ENCODE measurements at regions not wholly inside any gene's neighbourhood (a gene's known extent, or its start where the extent isn't known, plus 50 kb on each side); places are given as distances from the start of the nearest gene placed in this dataset.

DNA sequence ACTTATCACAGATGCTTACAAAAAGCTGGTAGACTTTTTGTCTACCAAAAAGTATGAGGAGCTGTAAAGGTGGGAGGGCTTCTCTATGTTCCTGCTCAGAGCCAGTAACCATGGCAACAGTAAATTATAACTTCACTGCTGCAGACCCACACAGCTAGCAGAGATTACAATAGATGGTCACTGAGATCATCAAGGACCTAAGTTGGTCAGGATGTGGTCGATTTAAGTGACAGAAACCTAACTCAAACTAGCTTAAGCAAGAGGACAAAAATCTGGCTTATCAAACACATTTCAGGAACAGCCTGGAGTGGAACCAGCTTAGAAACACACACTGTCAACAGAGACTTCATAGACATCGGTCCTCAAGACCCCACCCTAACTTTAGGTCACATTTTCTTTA lies 113.4 kb upstream of the ATP1A1 start:
- H3K4me3 ChIP-seq (ENCODE audit: control insufficient read depth, low read depth, low read length), result no peak overlapping the region
- no peak for DNase-seq (ENCODE audit: low read depth)
- TF ChIP-seq, protein P1, sequence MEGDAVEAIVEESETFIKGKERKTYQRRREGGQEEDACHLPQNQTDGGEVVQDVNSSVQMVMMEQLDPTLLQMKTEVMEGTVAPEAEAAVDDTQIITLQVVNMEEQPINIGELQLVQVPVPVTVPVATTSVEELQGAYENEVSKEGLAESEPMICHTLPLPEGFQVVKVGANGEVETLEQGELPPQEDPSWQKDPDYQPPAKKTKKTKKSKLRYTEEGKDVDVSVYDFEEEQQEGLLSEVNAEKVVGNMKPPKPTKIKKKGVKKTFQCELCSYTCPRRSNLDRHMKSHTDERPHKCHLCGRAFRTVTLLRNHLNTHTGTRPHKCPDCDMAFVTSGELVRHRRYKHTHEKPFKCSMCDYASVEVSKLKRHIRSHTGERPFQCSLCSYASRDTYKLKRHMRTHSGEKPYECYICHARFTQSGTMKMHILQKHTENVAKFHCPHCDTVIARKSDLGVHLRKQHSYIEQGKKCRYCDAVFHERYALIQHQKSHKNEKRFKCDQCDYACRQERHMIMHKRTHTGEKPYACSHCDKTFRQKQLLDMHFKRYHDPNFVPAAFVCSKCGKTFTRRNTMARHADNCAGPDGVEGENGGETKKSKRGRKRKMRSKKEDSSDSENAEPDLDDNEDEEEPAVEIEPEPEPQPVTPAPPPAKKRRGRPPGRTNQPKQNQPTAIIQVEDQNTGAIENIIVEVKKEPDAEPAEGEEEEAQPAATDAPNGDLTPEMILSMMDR (conservative IDR thresholded peaks at IDR 0.05; ENCODE audit: control insufficient read depth, insufficient read depth, low read depth, low read length), result no peak

DNA sequence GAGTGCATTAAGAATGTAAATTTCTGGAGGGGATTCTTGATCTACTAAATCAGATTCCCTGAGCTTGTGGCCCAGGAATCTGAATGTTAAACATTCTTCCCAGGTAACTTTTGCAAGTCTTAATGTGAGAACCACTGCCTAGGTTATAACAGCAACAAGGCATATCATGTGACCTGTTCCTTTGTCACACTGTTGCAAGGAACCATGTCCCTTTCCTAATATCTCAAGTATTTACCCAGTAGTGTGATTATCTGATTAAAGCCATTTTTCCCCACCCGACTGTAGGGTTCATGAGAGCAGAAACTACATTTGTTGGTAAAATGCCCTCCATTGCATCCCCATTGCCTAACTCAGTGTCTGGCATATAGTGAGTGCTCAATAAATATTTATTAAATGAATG lies 112.9 kb upstream of the ATP1A1 start:
- no peak for DNase-seq (ENCODE audit: low read depth)
- no peak overlapping the region for H3K4me3 ChIP-seq (ENCODE audit: control insufficient read depth, low read depth, low read length)
- TF ChIP-seq, protein P1 (conservative IDR thresholded peaks at IDR 0.05; ENCODE audit: control insufficient read depth, insufficient read depth, low read depth, low read length), result no peak

DNA sequence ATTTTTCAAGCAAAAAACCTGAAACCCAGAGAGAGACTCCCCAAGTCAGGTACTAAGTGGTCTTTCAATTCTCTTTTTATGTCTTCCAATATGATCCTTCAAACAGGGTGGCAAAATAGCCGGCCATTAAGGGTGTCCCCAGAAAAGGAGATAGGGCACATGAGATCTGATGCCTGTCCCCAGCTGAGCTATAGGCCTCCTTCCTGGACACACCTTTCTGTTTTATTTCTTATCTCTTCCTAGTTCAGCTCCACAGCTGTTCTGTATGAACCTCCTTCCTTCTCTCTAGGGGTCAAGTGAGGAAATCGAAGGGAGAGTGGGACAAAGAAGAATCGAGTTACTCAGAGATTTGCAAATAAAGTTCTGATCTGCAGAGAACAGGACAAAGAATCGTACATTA lies 112.4 kb upstream of the ATP1A1 start:
- no peak for DNase-seq (ENCODE audit: low read depth)
- TF ChIP-seq, protein P1 (conservative IDR thresholded peaks at IDR 0.05; ENCODE audit: control insufficient read depth, insufficient read depth, low read depth, low read length), result no peak
- no peak overlapping the region for H3K4me3 ChIP-seq (ENCODE audit: control insufficient read depth, low read depth, low read length)

DNA sequence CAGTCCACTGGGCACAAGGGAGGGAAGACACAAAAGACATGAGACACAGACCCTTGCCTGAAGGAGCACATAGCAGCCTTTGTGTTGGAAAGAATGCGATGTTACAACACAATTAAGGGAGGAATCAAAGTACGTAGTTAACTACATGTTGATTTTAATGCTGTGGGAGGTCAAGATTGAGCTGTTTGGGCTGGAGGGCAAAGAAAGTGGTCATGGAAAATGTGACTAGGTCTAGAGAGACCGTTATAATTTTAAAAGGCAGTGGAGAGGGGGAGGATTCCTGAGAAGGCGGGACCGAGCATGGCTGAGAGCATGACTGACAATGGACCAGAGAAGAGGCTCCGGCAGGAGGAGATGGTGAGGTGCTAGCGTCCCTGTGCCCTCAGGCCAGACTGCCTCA lies 111.8 kb upstream of the ATP1A1 start:
- TF ChIP-seq, protein P1 (conservative IDR thresholded peaks at IDR 0.05; ENCODE audit: control insufficient read depth, insufficient read depth, low read depth, low read length), result no peak

DNA sequence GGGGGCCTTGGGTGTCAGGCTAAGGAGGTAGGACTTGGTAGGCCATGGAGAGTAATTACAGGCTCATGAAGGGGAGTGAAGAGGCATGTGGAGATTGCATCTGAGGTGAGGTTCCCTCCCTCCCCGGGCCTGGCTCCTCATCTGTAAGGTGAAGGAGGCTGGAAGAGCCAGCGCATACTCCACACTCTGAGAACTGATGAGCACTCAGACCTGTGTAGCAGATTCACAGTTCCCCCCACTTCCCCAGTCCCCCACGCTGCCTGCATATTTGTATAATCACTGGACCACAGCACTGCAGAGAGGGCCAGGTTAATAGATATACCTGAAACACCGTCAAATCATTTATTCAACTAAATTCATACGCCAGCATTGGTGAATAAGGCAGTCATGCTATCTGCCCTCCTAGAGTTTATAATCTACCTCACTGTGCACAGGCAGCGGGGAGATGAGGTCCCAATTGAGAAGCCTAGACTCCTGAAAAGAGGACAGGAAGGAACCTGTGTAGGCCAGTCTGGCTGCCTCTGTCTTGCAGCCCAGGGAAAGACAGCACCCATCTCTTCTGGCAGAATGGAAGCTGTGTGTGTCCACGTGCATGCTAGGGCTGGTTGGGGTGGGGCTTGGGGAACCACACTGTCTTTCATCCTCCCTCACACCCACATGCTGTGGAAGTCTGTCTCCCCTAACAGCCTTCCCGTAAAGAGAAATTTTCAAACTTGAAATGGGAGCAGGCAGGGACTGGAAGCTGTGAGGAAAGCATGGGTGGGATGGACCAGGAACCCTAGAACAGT lies 110.6 kb upstream of the ATP1A1 start:
- no peak for DNase-seq (ENCODE audit: low read depth)
- TF ChIP-seq, protein P1 (conservative IDR thresholded peaks at IDR 0.05; ENCODE audit: control insufficient read depth, insufficient read depth, low read depth, low read length), result no peak
- no peak overlapping the region for H3K4me3 ChIP-seq (ENCODE audit: control insufficient read depth, low read depth, low read length)

More for the DNA sequence above, 111.8 kb upstream of the ATP1A1 start:
- DNase-seq (ENCODE audit: low read depth), result peak; percentile 2
- no peak overlapping the region for H3K4me3 ChIP-seq (ENCODE audit: control insufficient read depth, low read depth, low read length)

DNA sequence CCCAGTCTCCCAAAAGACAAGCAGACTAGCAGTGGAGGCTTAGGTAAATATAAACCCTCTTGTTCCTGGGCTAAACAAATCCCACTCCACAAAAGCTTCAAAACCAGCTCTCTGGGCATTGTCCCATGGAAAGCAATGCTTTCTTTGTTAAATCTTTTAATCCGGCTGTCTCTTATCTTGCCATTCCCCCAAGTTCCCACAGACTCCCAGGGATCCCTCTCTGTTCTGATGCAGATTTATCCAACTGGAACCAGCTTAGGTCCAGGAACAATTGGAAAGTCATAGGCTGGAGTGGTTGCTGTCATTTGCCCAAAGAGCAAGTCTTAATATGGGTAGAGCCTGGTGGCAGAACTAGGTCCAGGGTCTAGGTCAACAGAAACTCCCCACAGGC lies 110.1 kb upstream of the ATP1A1 start:
- TF ChIP-seq, protein P1 (conservative IDR thresholded peaks at IDR 0.05; ENCODE audit: control insufficient read depth, insufficient read depth, low read depth, low read length), result no peak
- no peak for DNase-seq (ENCODE audit: low read depth)
- no peak overlapping the region for H3K4me3 ChIP-seq (ENCODE audit: control insufficient read depth, low read depth, low read length)

Measured in fibroblast of mammary gland (primary cell).